ENCODE measurements at regions not wholly inside any gene's neighbourhood (a gene's known extent, or its start where the extent isn't known, plus 50 kb on each side); places are given as distances from the start of the nearest gene placed in this dataset.
"Not testable (repeated sequence)": the region's sequence is repeated elsewhere in the genome, so short reads cannot be mapped to it uniquely, and the experiment has no call there.

- TF ChIP-seq, protein P1, sequence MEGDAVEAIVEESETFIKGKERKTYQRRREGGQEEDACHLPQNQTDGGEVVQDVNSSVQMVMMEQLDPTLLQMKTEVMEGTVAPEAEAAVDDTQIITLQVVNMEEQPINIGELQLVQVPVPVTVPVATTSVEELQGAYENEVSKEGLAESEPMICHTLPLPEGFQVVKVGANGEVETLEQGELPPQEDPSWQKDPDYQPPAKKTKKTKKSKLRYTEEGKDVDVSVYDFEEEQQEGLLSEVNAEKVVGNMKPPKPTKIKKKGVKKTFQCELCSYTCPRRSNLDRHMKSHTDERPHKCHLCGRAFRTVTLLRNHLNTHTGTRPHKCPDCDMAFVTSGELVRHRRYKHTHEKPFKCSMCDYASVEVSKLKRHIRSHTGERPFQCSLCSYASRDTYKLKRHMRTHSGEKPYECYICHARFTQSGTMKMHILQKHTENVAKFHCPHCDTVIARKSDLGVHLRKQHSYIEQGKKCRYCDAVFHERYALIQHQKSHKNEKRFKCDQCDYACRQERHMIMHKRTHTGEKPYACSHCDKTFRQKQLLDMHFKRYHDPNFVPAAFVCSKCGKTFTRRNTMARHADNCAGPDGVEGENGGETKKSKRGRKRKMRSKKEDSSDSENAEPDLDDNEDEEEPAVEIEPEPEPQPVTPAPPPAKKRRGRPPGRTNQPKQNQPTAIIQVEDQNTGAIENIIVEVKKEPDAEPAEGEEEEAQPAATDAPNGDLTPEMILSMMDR (conservative IDR thresholded peaks at IDR 0.05): no peak
- no peak overlapping the region for H3K27ac ChIP-seq
These were observed 174.6 kb upstream of the ZNF469 start for GRCh38 chr16:88208112-88208511.

- not testable (repeated sequence) for H3K27ac ChIP-seq
These were observed 174.0 kb upstream of the ZNF469 start for GRCh38 chr16:88208776-88209175.

DNA sequence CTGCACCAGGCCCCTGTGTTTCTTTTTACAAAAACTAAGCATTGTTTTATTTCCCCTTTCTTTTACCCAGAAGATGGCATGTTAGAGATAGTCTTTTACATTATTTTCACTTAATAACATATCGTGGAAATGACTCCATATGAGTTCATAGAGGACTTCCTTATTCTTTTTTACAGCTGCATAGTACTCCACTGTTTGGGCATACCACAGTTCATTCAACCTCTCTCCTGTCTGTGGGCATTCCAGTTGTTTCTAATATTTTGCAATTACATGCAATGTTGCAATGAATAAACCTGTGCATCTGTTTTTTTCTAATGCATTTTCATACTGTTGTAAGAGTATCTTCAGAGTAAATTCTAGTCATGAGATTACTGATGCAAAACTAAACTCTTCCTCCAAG is 173.2 kb upstream of the ZNF469 start:
- not testable (repeated sequence) for H3K27ac ChIP-seq

- not testable (repeated sequence) for H3K27ac ChIP-seq
These were observed 168.8 kb upstream of the ZNF469 start for GRCh38 chr16:88213937-88214336.

DNA sequence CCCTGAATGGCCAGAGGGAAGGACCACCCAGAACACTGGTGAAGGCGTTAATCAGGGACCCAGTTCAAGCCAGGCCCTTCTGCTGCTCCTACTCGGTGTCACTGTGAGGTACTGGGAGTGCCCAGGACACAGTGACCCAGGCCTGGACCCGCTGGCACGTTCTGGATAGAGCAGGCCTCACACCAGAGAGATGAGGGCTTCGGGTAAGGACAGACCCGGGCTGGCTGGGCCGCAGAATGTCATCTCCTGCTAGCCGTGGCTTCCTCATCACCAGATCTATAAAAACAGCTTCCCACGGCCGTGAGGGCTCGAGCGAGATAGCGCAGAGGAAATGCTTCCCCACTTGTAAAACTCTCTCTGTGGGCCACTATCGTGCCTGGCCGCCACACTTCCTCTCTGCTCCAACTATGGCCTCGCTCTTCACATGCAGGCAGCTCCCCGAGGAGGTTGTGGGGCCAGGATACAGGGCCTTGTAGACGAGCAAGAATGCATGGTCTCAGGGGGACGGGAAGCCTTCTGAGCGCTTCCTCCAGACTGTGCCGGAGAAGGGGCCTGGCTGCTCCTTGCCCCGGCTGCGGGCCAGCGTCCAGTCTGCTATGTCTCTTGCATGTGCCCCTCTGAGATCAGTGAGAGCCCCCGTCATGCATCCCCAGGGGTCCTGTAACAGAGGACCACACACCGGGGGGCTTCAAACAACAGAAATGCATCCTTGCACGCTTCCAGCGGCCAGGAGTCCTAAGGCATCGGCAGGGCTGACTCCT is 161.6 kb upstream of the ZNF469 start:
- H3K27ac ChIP-seq: not testable (repeated sequence)

DNA sequence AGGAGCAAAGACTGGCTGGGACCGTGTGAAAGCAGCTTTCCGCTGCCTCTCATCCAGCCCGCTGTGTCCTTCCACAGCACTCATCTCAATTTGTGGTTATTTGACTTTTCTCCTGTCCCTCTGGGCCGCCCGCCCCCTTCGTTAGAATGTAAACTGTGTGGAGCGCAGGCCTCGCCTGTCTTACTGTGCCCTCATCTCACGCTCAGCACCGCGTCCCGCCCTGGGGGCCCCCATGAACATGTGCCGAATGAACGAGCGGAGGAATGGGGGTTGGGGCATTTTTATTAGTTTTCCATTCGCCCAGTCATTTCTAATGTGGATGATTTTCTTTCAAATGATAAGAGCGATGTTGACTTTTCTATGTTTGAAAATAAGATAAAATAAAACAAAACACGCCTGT is 159.1 kb upstream of the ZNF469 start:
- not testable (repeated sequence) for H3K27ac ChIP-seq

DNA sequence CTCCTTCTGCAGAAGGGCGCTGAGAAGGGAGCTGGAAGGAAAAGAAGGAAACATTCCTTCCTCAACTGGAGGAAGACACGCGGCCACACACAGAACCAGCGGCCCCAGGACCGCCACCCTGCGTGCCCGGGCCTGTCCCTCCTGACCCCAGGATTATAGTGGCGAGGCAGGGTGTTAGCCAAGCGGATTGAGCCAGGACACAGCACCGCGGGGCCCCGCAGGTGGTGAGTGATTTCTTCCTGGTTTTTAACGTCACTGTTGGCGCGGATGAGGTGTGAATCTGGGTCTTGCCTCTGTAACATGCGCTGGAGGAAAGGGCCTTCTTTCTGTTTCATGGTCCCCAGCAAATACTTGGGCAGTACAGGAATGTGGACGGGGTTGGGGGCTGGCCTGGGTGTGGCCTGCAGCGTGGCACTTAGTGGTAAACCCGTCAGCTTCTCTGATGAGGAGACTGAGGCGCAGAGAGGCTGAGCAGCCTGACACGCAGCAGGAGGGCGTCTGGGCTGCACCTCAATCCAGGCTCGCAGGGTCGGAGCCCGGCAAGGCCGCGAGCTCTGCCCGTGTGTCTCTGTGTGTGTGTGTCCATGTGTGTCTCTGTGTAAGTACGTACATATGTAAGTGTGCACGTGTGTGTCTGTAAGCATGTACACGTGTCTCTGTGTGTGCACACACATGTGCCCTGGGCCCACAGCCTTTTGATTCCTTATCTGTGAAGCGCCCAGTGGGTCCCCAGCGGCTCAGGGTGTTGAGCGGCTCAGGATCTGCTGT is 158.4 kb upstream of the ZNF469 start:
- not testable (repeated sequence) for H3K27ac ChIP-seq

GRCh38 chr16:88225640-88226230 is 157.0 kb upstream of the ZNF469 start:
- H3K27ac ChIP-seq: not testable (repeated sequence)

GRCh38 chr16:88226302-88226701 is 156.5 kb upstream of the ZNF469 start:
- not testable (repeated sequence) for H3K27ac ChIP-seq

- not testable (repeated sequence) for H3K27ac ChIP-seq
These were observed 155.6 kb upstream of the ZNF469 start for GRCh38 chr16:88227026-88227721.

- H3K27ac ChIP-seq: not testable (repeated sequence)
These were observed 154.9 kb upstream of the ZNF469 start for GRCh38 chr16:88227722-88228482.

- not testable (repeated sequence) for H3K27ac ChIP-seq
These were observed 154.0 kb upstream of the ZNF469 start for GRCh38 chr16:88228751-88229150.

DNA sequence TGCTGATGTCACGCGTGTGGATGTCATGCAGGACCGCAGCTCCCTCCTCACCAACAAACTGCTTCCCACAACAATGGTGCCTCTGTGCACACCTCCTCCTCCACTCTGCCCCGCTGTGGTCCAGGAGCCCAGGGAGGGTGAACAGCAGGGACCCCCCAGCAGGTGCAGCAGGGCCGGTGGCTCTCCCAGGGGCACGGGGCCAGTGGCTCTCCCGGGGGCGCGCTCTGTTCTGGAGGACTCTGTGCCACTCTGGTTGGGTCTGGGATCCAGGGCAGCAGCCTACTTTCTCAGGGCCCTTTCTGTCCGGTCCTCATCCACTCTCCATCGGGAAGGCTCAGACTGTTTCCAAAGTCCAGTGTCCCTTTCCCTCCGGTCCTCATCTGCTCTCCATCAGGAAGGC is 153.0 kb upstream of the ZNF469 start:
- not testable (repeated sequence) for H3K27ac ChIP-seq

DNA sequence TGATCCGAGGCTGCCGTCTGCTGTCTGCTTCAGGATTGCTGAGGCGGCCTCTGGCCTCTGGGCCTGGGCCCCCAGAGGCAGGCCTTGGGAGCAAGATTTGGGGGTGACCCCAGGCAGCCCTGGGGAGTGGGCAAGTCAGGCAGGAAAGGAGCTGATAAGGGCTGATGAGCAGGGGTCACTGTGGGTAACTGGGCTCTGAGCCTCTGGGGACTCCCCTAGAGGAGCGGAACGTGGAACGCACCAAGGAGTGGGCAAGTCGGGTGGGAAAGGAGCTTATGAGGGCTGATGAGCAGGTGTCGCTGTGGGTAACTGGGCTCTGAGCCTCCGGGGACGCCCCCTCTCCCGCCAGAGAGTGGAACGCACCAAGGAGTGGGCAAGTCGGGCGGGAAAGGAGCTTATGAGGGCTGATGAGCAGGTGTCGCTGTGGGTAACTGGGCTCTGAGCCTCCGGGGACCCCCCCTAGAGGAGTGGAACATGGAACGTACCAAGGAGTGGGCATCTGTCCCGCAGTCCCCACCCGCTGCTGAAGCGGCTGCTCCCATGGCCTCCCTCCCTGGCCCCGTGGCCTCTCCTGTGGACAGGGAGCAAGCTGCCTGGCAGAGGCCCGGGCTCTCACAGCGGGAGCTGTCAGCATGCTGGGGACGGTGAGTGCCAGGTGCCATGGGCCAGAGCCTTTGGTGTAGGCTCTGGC is 152.3 kb upstream of the ZNF469 start:
- H3K27ac ChIP-seq: not testable (repeated sequence)

DNA sequence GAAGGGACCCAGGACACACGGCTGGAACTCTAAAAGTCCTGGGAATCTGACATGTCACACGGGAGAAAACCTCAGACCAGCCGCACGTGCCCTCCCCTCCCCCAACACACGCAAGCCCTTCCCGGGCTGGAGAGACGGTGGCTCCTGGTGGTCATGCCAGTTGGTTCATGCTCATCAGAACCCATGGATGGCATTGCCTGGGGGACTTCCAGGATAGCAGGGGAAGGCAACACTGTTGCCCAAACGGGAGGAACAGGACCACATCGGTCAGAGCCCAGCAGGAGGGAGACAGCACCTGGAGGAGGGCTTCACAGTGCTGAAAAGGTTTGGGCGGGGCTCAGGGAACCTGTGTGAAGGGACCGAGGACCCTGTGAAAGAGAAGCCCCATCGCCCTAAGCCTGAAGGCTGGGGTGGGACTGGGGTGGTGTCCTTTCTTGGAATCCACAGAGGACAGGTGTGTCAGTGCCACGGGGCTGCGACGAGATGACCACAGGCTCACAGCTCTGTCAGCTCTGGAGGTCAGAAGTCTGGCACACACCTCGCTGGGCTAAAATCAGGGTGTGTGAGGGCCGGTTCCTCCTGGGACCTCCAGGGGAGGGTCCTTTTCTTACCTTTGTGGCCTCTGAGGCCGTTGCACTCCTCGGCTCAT is 151.7 kb upstream of the ZNF469 start:
- H3K27ac ChIP-seq: not testable (repeated sequence)

DNA sequence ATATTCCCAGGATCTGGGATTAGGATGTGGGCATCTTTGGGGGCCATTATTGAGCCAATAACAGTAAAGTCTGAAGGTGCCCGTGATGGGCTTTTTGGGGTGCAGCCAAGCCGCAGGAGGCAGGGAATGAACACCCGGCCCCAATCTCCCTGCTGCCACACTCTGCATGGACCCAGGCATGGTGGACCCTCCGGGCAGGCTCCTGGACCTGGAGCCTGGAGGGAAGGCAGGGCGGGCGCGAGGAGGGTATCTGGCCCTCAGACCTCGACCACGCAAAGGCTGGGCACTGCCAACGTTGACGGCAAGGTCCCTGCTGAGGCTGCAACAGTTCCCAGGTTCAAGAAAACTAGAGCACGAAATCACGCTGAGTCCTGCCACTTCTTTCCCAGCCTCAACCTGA is 150.9 kb upstream of the ZNF469 start:
- not testable (repeated sequence) for H3K27ac ChIP-seq

DNA sequence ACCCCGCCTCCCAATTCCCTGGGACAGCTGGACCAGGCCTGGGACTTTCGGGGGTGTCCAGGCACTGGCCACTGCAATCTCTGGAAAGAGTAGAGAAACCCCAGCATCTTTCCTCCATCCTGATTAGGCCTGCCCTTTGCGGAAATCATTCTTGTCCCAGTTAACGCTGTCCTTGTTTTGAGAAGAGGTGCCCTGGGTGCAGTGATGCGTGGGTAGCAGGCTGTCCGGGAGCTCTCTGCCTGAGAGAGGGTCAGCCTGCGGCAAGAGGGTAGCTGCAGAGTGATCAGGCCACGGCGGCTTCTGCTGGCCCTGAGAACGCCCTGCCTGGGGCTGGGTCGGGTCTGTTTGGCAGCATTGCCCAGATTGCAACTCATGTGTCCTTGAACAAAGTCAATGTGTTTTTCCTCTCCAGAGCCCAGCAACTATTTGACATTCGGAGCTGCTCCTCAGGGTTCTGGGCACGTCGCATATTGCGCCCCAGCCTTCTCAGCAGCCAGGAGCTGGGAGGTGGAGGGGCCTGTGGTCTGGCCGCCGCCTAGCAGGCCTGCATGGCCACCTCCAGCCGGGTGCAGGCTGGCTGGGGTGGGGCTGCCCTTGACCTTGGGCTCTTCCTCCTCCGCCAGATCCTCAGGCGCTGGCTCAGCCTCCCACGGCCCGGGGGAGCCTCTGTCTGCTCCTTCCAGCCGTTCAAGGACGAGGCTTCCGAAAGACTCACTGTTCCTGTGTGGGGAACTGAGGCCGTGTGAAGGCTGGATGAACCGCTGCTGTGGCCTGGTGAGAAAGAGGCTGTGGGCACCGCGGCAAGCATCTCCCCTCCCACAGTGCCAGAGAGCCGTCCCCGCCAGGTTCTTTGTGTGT is 150.1 kb upstream of the ZNF469 start:
- H3K27ac ChIP-seq: not testable (repeated sequence)

Measured in VCaP (cell line).